ENCODE measurements at regions not wholly inside any gene's neighbourhood (a gene's known extent, or its start where the extent isn't known, plus 50 kb on each side); places are given as distances from the start of the nearest gene placed in this dataset.

DNA sequence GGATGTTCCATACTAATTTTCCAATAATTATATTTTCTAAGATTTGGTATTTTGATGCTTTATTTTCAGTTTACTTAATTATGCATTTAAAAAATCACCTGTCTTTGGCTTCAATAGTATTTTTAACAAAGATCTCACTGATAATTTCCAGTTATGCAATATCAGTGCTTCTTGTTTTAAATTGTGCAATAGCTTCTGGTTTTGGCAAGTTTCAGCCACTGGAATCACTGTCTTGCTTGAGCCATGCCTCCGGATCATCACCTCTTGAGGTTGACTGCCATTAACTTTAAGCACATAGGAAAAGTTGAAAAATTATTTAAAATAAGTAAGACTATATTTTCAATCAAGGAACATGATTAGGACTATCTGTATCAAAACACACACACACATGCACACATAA lies 1242.1 kb downstream of the HACE1 start:
- ATAC-seq = no peak
- H3K4me1 Mint-ChIP-seq (ENCODE audit: low read depth) = no peaks in the 10 kb centered on the region
- TF ChIP-seq, protein P1, sequence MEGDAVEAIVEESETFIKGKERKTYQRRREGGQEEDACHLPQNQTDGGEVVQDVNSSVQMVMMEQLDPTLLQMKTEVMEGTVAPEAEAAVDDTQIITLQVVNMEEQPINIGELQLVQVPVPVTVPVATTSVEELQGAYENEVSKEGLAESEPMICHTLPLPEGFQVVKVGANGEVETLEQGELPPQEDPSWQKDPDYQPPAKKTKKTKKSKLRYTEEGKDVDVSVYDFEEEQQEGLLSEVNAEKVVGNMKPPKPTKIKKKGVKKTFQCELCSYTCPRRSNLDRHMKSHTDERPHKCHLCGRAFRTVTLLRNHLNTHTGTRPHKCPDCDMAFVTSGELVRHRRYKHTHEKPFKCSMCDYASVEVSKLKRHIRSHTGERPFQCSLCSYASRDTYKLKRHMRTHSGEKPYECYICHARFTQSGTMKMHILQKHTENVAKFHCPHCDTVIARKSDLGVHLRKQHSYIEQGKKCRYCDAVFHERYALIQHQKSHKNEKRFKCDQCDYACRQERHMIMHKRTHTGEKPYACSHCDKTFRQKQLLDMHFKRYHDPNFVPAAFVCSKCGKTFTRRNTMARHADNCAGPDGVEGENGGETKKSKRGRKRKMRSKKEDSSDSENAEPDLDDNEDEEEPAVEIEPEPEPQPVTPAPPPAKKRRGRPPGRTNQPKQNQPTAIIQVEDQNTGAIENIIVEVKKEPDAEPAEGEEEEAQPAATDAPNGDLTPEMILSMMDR (IDR thresholded peaks at IDR 0.05) = no peak
- no peak for DNase-seq
- intact Hi-C loops (cut with micrococcal nuclease) = no loop called here
- no peaks in the 10 kb centered on the region for H3K36me3 Mint-ChIP-seq (ENCODE audit: low read depth)
- H3K9me3 Mint-ChIP-seq = peaks cover 9% of the 10 kb centered on the region
- H3K27ac Mint-ChIP-seq = no peak overlapping the region
- POLR2A ChIA-PET = no interaction called here
- H3K27me3 Mint-ChIP-seq = no peaks in the 10 kb centered on the region
- H3K4me3 Mint-ChIP-seq = no peak overlapping the region
- CTCF ChIA-PET = no interaction called here

DNA sequence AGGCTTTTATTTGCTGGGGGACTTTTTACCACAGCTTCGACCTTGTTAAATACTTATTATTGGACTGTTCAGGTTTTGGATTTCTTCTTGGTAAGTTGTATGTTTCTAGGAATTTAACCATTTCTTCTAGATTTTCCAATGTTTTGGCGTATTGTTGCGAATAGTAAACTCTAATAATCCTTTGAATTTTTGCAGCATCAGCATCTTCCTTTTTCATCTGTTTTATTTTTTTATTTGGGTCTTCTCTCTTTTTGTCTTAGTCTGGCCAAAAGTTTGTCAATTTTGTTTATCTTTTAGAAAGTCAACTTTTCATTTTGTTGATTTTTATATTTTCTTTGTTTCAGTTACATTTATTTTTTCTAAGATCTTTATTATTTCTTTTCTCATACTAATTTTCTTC lies 1272.0 kb downstream of the HACE1 start:
- TF ChIP-seq, protein P1 (IDR thresholded peaks at IDR 0.05) = no peak
- ChIA-PET CTCF (no interaction called here), POLR2A (no interaction called here)
- Mint-ChIP-seq H3K9me3 (peaks cover 6% of the 10 kb centered on the region), H3K4me1 (ENCODE audit: low read depth) (no peaks in the 10 kb centered on the region), H3K4me3 (no peak overlapping the region), H3K27me3 (no peaks in the 10 kb centered on the region), H3K36me3 (ENCODE audit: low read depth) (no peaks in the 10 kb centered on the region), H3K27ac (no peak overlapping the region)
- intact Hi-C loops (cut with micrococcal nuclease) = no loop called here
- ATAC-seq (no peak), DNase-seq (no peak)

DNA sequence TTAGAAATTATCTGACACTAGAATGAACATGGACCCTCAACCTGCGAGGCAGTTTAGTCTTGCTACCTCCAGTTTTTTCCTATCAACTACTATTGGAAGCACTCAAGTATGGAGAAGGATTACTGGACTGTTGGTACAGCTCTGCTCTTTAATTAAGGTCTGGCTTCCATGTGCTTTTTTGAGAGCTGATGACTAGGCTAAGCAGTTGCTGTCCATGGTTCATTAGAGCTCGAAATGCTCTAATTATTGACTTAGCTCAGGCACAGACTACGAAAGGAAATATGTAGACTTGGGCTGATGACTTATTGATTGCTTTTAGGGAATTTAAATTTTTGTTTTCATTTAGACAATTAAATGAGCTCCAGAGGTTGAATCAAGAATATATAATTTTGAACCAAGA lies 1281.6 kb downstream of the HACE1 start:
- POLR2A ChIA-PET = no interaction called here
- H3K36me3 Mint-ChIP-seq (ENCODE audit: low read depth) = no peaks in the 10 kb centered on the region

DNA sequence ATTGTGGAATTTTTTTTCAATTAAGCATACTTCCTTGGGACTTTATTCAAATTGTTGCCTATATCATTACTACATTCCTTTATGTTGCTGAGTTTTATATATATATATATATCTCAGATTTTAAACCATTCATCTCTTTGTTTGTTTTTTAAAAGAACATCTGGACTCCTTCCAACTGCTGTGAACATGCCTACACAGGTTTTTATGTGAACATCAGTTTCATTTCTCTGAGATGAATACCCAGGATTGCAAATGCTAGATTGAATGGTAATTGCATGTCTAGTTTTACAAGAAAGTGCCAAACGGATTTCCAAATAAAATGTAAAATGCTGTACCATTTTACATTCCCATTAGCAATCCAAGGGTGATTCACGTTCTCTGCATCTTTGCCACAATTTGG lies 1289.3 kb downstream of the HACE1 start:
- Mint-ChIP-seq H3K9me3 (peaks cover 2% of the 10 kb centered on the region), H3K36me3 (ENCODE audit: low read depth) (no peaks in the 10 kb centered on the region), H3K27ac (no peak overlapping the region), H3K4me1 (ENCODE audit: low read depth) (no peaks in the 10 kb centered on the region), H3K27me3 (no peaks in the 10 kb centered on the region), H3K4me3 (no peak overlapping the region)
- TF ChIP-seq, protein P1 (IDR thresholded peaks at IDR 0.05) = no peak
- ChIA-PET CTCF (no interaction called here), POLR2A (no interaction called here)
- ATAC-seq = no peak
- intact Hi-C loops (cut with micrococcal nuclease) = no loop called here
- no peak for DNase-seq

More for the DNA sequence above, 1281.6 kb downstream of the HACE1 start:
- TF ChIP-seq, protein P1 (IDR thresholded peaks at IDR 0.05) = no peak
- Mint-ChIP-seq H3K4me3 (no peak overlapping the region), H3K4me1 (ENCODE audit: low read depth) (no peaks in the 10 kb centered on the region), H3K27ac (no peak overlapping the region), H3K27me3 (no peaks in the 10 kb centered on the region), H3K9me3 (peaks cover 20% of the 10 kb centered on the region)
- DNase-seq (no peak), ATAC-seq (no peak)
- intact Hi-C loops (cut with micrococcal nuclease) = no loop called here
- CTCF ChIA-PET = no interaction called here

DNA sequence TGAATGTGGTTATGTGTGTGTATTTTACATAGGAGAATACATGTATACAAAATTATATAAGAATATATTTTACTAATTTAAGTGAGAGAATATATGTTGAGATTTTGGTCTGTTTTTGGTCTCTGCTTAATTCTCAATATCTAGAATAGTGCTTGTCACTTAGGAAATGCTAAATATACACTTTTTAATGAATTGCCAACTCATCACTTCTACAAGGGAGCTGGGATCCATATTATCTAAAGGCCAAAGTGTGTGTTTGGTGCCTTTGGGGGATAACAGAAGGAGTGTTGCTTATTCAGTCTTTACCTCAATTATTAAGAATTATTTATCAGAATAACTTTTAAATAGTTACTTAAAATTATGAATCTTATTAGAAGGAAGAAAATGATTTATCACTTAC lies 1304.8 kb downstream of the HACE1 start:
- POLR2A ChIA-PET = no interaction called here
- H3K9me3 Mint-ChIP-seq = peaks cover 2% of the 10 kb centered on the region
- H3K4me1 Mint-ChIP-seq (ENCODE audit: low read depth) = no peaks in the 10 kb centered on the region
- no peak overlapping the region for H3K4me3 Mint-ChIP-seq
- intact Hi-C loops (cut with micrococcal nuclease) = no loop called here
- TF ChIP-seq, protein P1 (IDR thresholded peaks at IDR 0.05) = no peak
- CTCF ChIA-PET = no interaction called here
- ATAC-seq (no peak), DNase-seq (no peak)
- no peaks in the 10 kb centered on the region for H3K36me3 Mint-ChIP-seq (ENCODE audit: low read depth)
- H3K27me3 Mint-ChIP-seq = no peaks in the 10 kb centered on the region
- H3K27ac Mint-ChIP-seq = no peak overlapping the region

All from activated CD8-positive, alpha-beta T cell treated with anti-CD3 and anti-CD28 coated beads for 36 hours (primary cell).